SU-DHL-6 (cell line): ENCODE measurements at regions not wholly inside any gene's neighbourhood (a gene's known extent, or its start where the extent isn't known, plus 50 kb on each side); places are given as distances from the start of the nearest gene placed in this dataset.
"Not testable (repeated sequence)": the region's sequence is repeated elsewhere in the genome, so short reads cannot be mapped to it uniquely, and the experiment has no call there.

Source experiments
- CTCF ChIP-seq: fragments of 200-600 bp; sonication (generic); IDR thresholded peaks from one replicate; pipeline ENCODE4 v1.5.1; 2017; ENCODE audit warnings: antibody characterized with exemption, mild to moderate bottlenecking, low read length, moderate library complexity; ENCODE audit not compliant: insufficient read depth, poor library complexity, severe bottlenecking
- EZH2phosphoT487 ChIP-seq: fragments of 200-600 bp; sonication (generic), shearing (Covaris generic); conservative IDR thresholded peaks from 2 replicates; pipeline ENCODE4 v1.6.1; 2018; ENCODE audit warnings: mild to moderate bottlenecking, antibody characterized with exemption, low read length, moderate library complexity, mixed read lengths

- not testable (repeated sequence) for TF ChIP-seq CTCF, EZH2phosphoT487
These were observed 69.7 kb upstream of the TP53BP2 start for GRCh38 chr1:223915476-223915875.
